Fibroblast of upper back skin (primary cell): ENCODE measurements at regions not wholly inside any gene's neighbourhood (a gene's known extent, or its start where the extent isn't known, plus 50 kb on each side); places are given as distances from the start of the nearest gene placed in this dataset.
"Not testable (repeated sequence)": the region's sequence is repeated elsewhere in the genome, so short reads cannot be mapped to it uniquely, and the experiment has no call there.

Source experiments
- DNase-seq: peaks from one replicate; pipeline ENCODE4 v3.0.0-alpha.2; 2013

DNA sequence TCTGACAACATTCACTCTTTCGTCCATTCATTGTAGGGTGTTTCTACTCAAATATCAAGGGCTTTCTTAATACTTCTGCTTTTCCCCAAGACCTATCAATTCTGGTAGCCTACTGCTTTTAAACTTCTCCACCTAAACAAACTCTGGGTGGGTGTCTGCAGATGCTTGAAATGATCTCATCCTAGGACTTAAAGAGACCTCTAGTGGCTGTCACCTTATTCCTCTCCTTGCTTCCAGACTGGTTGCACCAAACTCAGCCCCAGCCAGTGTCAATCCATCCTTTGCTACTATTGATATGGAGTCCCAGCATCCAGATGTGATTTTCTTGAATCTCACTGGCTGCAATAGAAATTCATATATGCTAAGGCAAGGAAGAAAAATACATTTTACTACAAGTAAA is 274.7 kb downstream of the NXPE2 start:
- no peak for DNase-seq

DNA sequence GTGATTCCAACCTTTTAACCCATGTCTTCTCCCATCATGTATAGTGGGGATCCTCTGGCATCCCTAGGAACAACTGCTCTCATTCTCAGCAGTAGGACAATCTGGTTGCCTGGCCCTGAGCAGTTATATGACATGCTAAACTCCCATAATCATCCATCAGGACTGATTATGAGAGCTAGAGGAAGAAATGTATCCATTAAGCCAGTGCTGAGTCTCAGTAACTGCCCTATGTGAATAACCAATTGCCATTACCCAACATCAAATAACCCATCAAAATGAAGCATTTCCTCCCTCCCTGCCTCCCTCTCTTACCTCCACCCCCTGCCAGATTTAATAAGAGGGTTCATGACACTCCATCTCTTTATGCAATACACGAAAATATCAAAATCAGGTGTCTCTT is 277.6 kb downstream of the NXPE2 start:
- DNase-seq = no peak

DNA sequence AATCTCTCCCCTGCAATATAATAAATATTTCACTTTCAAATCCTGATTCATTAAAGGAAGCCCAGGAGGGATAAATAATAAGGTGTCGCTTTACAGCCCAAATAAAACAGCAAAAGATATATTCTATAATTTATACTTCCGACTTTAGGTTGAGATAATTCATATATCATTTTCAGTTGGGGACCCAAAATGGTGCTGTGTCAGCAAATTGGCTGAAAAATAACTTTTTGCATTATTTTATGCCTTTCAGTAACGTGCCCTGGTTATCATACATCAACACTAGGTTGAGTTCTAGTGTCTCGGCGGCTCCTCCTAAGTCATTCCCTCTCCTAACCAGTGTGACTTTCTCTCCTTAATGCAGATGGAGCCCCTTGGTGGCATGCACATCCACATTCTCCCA is 278.2 kb downstream of the NXPE2 start:
- no peak for DNase-seq

DNA sequence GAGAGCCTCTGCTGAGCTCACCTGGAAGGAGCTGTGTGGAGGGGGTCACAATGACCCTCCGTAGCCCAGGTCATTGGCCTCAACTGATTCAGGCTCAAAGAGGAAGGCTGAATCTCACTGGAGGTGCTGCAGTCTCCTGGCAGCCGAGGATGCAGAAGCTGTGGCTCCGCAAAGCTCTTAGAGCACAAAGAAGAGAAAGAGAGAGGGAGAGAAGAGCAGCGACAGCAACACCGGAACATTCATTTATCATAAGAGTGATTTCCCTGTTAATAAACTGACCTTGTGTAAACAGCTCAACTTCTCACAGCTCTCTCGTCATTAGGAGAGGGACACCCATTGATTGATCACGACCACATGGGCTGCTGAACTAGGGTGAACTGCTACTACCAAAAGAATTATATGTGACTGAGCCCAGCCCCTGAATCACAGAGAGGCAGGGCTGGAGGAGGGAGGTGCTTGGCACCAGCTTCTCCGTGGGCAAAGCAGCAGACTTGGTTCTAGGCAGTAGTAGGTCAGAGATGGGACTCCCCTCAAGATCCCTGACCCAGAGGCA is 281.7 kb downstream of the NXPE2 start:
- DNase-seq = no peak

DNA sequence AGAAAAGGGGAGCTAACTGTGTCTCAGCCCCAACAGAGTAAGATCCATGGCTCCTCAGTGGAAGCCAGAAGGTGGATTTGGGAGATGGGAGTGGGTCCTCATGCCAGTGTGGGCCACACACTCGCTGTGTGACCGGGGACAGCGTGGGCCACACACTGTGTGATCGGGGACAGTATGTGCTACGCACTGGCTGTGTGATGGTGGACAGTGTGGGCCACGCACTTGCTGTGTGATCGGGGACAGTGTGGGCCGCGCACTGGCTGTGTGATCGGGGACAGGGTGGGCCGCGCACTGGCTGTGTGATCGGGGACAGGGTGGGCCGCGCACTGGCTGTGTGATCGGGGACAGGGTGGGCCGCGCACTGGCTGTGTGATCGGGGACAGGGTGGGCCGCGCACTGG is 282.5 kb downstream of the NXPE2 start:
- DNase-seq = not testable (repeated sequence)

DNA sequence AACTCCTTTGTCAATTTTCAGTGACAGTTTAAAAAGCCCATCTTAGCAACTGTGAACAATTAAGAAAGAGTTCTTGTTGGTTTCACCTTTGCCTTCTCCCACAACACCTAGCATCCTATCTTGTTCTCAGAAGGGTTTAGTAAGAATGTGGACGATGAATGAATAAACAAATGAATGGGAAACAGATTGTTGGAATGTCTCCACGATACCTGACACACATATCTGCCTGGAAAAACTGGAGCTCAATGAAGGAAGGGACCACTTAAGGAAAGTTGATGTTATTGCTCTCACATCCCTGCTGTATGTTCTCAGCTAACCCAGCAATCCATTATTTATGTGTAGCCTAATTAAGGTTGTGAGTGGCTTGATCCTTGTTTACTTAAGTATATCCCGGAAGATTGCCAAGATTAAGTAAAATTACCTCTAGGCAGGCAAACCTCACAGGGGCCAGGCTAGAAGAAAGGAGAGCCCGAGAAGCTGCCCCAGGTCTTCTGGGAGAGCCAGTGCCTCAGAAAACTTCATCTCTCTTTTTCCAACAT is 286.4 kb downstream of the NXPE2 start:
- no peak for DNase-seq

DNA sequence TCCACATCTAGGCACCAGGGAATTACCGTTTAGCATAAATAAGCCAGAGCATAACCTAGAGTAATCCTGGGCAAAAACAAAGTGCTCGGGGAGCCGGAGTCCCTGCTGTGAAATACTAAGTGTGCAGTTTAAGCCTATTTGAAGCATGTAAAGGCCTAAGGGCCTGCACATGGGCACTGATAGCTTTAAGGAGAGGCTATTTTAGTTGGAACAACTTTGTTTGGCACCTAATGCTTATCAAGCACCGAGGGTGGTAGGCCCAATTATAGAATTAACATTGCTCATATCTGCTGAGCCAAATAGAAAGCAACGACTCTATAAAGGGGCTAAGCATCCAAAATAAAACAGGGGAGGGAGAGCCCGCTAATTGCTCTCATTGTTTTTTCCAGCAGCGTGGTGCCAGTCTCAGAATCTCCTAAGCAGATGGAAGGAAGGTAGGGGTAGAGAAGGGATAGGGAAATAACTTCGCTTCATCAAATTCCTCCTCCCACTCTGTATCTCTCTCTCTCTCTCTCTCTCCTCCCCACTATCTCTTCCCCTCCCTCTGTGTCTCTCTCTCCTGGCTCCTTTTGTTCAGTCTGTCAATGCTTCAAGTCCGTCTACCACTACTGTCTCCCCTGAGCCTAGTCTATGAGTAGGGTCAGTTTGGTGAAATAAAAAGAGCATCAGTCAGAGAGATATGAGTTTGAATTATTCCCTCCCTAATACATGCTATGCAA is 292.8 kb downstream of the NXPE2 start:
- no peak for DNase-seq

DNA sequence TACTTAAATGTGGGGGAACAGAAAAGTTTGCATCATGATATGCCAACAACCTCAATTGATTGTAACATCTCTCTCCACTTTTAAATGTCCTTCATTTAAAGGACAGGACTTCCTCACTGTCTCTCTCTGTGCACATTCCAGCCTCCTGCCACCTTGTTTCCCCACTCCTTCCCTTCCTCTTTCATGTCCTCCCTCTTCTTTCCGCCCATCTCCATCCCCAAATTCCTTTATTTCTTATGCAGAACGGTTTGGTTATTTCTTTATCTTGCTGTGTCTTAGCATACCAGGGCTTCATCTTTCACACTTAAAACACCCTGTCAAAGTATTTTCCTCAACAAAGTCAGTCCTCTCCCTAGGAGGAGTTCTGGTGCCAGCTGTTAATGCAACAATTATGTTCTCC is 293.8 kb downstream of the NXPE2 start:
- no peak for DNase-seq

DNA sequence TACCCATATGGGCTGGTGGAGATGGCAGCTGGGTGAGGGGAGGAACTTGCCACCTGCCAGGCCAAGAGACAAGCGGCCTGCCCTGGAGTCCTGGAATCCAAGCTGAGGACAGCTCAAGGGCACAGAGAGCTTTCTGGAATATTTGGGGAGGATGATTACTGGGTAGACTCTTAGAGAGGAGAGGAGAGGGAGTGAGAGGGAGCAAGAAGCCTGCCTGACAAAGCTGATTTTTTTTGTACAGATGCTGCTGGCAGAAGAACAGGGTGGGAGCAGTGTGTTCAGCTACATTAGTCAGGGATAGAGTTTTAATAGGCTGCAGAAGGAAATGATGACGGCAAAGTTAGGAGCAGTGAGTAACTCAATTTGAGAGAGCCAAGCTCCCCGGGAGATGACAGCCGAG is 299.3 kb downstream of the NXPE2 start:
- no peak for DNase-seq

DNA sequence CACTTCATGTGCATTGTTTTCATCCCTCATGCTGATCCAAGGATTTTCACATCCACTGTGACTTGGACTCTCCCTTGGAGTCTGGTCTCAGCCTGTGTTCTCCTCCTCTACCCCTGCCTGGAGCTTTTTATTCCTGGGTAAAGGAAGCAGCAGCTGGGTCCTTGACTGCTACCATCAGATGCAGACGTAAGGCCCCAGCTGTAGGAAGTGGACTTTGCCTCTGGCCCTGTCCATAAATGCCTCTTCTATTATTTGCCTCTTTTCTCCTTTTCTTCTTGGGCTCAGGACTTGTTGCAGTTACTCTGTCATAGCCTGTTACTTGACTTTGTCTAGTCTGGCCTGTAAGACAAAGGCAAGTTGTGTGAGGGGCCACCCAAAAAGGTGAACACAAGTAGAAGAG is 303.8 kb downstream of the NXPE2 start:
- DNase-seq = no peak

DNA sequence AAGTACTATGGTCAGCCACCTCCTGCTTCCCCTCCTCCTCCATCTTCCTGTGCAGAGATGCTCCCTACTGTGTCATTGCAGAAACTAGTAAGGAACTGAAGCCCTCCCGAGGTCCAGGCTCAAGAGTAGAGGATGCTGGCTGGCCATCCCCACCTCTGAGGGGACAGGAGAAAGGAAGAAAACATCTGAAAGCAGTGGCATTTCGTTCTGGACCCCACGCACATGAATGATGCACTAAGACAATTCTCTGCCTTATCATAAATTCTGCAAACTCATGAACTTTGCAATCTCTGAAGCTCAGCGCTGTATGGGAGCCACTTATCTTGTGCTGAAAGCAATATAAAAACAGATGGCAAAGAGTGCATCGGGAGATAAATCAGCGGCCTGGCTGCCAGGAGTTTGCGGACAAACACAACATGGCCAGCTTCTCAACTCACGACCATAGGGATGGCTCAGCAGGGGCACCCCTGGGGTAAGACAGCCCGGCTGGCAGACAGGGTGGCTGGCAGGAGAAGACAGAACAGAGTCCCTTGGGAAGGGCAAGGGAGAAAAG is 306.4 kb downstream of the NXPE2 start:
- no peak for DNase-seq

DNA sequence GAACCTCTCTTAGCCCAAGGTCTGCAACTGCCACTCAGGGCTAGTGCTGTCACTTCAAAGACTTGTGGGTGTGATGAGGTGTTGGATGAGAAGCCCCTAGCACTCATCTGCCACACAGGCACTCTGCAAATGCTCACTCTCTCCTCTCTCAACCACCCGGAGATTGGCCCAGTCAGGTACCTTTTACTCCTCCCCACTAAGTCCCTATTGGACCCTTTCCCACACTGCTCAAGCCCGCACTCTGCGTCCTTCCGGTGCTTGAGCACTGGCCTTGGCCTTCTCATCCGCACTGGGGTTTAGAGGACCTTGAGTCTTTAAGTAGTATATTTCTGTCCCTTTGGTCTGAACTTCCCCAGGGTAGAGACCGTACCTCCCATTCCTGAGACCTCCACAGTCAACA is 308.0 kb downstream of the NXPE2 start:
- DNase-seq = no peak

DNA sequence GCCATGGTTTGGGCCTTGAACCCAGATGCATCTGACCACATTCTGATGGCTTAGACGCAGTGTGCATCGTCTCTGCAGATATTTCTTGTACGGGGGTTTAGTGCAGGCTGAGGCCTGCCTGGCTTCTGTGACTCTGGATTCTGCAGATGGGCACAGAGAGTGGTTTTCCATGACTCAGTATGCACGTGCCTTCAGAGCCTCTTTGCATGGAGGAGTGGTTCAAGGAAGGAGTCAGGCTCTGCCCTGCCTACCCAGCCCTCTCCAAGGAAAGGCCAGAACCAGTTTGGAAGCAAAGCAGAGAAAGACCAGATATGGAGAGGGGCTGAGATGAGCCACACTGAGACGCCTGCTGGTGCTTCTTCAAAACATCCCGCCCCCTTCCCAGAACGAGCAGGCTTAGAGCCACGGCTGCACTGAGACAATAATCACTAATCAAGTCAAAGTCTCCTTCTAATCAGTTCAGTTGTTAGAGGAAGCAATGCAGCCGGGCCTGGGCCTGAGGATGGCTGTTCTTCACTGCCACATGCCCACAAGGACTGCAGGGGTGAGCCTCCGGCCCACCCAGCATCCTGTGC is 308.9 kb downstream of the NXPE2 start:
- no peak for DNase-seq

DNA sequence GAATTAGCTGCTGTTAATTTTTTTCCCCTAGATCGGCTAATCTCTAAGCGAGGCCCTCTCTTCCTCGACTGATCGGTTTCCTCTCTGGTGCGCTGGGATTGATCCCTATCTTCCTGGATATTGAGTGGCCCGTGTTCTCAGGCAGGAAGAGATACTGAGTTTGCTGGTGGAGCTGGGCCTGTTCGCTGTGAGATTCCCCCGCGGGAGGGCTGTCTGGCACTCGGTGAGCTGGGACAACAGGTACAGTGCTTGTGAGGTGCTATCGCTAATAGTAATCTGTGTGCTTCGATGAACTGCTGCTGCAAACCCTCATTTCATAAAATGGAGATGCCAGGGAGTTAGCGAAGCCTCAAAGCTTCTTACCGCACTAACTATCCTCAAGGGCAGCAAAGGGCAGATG is 310.3 kb downstream of the NXPE2 start:
- no peak for DNase-seq

DNA sequence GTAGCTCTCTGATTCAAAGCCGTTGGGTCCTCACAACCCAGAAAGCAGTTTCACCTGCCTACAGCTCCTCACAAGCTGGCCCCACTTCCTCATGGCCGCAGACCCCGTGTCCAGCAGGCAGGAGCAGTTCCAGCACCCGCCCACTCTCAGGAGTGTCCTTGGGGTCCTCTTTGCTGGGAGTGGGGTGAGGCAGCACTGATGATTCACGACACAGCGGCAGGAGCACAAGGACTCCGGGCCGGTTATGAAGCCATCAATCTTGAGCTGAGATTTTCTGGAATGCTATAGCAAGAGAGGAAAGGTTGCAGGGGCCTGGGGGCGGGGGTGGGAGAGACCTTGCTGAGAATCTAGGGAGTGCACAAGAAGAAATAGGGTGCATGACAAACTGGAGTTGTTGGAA is 311.2 kb downstream of the NXPE2 start:
- DNase-seq = no peak

DNA sequence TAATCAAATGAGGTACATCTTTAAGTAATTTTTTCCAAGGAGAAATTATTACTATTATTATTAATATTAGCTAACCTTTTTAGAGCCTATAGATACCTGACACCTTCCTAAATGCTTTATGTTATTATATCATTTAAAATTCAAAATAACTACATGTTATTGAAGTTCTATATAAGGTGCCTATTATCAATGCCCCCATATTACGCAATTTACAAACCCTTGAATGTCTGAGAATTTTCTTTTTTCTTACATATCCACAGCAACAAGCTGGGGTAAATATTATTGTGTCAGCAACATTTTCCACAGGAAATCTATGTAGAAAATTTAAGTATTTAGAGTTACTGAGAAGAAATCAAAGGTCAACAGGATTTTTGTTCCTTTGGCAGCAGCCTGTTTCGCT is 327.3 kb downstream of the NXPE2 start:
- no peak for DNase-seq

DNA sequence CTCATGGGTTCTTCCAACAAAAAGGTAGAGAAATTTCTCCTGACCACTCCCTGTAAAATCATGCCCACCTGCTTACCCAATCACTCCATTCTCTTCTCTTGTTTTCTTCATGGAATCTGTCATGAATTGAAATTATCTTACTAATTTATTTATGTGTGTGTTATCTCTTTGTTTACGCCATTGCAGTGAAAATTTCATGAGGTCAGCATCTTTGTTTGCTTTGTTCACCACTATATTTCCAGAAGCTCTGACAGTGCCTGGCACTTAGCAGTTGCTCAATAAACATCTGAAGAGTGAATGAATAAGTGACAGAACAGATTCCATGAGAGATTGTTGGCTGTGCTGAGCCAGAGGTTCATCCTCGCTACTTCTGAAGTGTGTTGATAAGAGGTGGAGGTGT is 329.5 kb downstream of the NXPE2 start:
- DNase-seq = no peak

DNA sequence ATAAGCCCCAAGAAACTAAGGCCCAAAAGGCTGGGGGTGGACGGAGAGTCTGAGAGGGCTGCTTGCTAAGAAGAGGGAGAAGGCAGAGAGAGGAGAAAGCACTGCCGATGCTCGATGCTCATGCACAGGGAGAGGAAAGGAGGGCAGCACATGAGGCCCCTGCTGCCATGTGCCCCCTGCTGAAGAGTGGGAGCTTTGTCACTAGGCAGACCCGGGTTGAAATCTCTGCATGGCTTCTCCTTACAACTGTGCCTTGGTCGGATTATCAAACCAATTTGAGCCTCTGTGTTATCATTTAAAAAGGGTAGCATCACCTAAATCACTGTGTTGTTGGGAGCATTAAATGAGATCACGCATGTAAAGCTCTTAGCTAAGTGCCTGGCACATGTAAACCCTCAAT is 330.5 kb downstream of the NXPE2 start:
- DNase-seq = no peak

DNA sequence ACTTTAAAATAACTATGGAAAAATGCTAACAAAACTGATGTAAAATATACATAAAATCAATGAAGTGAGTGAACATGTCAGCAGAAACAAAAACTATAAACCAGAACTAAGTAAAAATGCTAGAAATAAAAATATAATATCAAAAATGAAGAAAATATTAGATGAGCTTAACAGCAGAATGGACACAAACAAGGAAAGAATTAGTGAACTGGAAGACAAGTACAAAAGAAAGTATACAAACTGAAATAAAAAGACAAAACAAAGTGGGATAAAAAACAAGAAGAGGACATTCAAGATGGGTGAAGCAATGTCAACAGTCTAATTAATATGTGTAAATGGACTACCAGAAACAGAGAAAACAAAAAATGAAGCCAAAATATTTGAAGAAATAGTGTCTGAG is 339.2 kb downstream of the NXPE2 start:
- DNase-seq = no peak

DNA sequence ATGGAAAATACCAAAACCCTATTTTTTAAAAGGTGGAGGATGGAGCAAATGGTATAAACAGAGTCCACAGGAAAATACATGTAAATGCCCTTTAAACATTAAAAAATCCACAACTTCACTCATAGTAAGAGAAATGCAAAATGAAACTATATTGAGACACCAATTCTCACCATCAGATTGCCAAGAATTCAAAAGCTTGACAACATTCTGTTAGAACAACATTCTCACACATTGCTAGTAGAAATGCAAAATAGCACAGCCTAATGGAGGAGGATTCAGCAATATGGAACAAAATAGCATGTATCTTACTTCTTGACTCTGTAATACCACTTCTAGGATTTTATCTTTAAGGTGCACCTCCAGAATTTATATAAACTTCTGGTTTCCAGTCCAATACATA is 351.8 kb downstream of the NXPE2 start:
- no peak for DNase-seq

DNA sequence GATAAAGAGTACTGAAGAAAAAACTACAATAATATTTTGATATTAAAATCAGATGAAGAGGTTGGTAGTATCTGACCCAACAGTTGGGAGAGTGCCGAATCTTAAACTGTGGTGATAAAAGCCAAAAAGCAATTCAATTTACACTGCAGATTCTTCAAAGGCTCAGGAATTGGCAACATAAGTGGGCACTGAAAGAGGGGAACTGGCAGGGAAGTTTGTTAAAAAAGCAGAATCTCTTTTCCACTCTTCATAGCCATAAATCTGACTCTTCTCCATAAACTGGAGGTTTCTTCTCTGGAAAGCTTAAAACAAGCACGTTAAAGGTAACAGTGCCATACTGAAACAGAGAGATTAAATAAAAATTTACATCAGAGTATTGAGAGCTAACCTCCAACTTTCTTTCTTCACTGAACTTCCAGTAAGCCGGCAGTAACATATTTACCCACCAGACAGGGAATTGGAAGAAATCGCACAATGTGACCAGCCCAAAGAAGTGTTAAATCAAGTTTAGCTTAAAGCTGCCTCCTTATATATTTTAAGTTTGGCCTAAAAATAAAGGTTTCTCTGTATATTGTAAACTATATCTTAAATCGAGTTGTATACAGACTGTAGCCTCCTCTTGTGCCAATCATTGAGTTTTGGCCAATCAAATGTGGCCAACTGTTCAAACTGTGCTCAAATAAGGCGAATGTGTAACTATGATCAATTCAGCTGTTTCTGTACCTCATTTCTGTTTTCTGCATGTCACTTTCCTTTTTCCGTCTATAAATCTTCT is 358.3 kb downstream of the NXPE2 start:
- no peak for DNase-seq

DNA sequence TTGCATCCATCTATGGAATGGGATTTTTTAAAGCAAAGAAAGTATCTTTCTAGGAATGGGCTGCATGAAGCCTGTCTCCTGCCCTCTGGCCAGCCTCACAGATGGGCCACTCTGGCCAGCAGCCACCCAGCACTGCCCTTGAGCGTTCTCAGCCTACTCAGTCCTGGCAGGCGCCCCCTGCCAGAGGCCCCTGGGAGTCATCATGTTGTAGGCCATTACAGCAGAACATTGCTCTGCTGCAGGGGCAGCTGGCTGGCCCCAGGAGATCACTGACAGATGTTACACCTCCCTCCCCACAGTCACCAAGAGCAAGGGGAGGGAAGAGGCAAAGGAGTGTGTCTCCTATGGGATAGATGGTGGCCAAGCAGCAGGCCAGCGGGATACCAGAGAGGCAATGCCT is 363.7 kb downstream of the NXPE2 start:
- DNase-seq = no peak

DNA sequence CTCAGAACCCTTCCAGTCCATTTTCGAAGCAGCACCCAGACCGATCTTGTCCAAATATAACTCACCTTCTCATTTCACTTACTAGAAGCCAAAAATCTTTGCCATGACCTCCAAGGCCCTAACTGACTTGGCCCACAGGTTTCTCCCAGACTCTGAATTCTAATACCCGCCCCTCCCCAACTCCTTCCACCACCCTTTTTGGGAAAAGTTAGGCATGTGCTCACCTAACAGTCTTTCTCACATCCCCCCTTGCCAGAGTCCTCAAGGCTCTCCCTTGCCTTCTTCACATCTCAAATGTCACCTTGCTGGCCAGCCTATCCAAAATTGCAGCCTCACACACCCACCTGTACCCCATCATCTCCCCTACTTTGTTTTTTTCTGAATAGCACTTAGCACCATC is 369.3 kb downstream of the NXPE2 start:
- DNase-seq = no peak

DNA sequence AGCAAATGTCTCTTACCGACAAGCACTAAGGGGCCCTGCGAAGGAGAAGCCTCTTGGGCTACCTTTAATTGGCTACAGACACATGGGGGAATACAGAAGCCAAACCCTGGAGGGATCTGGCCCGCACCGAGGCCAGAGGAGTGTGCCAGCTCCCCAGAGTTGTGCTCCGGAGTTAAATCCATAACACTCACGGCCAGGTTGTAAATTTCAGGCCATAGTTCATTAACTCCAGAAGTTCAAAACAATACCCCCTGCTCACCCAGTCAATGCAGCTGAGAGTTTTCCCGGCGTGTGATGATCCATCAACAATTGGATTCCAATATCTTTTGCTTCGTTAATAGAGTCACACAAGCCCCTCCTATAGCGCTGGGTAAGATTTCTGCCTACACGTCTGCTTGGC is 371.5 kb downstream of the NXPE2 start:
- no peak for DNase-seq
